Omental fat pad (tissue), 3 donors: ENCODE measurements at regions not wholly inside any gene's neighbourhood (a gene's known extent, or its start where the extent isn't known, plus 50 kb on each side); places are given as distances from the start of the nearest gene placed in this dataset.

ENCODE experiments used
- ATAC-seq: fragments of 150-250 bp; one replicate; pipeline ENCODE4 v1.9.1; 2016; ENCODE audit warnings: mild to moderate bottlenecking, moderate library complexity; ENCODE audit not compliant: low FRiP score
- DNase-seq: peaks from one replicate; pipeline ENCODE4 v3.0.0-alpha.2; 2019; ENCODE audit warnings: low spot score
- CTCF ChIP-seq, 3 donors: fragments of 450-650 bp; IDR thresholded peaks; one replicate each; pipeline ENCODE4 v1.5.1; 2016 to 2017; ENCODE audit warnings: antibody characterized with exemption in 3 of 3, mild to moderate bottlenecking in 3 of 3, moderate library complexity in 2 of 3

DNA sequence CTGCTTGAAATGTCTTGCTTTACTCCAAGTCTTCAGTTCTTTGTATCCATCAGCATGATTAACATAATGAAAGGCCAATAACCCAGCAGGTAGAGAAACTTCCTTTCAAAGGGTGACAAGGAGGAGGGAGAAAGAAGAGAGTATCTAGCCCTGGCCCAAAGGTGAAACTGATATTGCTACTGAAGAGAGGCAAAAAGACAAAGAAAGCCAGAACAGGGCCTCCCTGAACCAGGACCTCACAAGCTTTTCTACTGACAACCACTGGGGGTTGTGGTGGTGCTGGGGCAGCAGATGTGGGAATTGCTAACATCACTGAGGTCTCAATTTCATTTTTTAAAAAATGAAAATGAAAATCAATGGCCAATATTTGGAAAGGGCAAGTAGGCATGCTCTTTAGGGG, 234.1 kb downstream of the RSL24D1 start:
- ATAC-seq (no peak), DNase-seq (no peak)
- no peak for TF ChIP-seq CTCF (IDR thresholded peaks at IDR 0.05)

- ATAC-seq (no peak), DNase-seq (no peak)
- no peak for TF ChIP-seq CTCF (IDR thresholded peaks at IDR 0.05)
Observed at GRCh38 chr15:54960266-54960665, 236.5 kb downstream of the RSL24D1 start.

DNA sequence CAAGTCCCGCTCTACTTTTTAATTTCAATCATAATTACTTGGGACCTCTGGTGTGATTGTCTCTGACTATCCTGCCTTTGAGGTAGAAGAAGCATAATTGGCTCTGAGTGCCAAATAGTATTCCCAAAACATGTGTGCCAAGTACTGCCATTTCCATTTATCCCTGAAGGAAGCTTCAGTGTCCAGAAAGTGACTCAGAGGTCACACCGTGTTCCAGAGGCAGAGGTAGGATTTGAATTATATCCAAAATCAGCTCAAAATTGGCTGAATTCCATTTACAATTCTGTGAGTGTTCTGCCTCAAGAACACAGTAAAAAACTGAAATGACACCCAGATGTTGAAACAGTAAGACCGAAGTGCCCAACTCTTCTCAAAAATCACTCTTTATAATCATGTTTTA, 255.3 kb downstream of the RSL24D1 start:
- ATAC-seq (no peak), DNase-seq (no peak)
- TF ChIP-seq CTCF (IDR thresholded peaks at IDR 0.05), result no peak

DNA sequence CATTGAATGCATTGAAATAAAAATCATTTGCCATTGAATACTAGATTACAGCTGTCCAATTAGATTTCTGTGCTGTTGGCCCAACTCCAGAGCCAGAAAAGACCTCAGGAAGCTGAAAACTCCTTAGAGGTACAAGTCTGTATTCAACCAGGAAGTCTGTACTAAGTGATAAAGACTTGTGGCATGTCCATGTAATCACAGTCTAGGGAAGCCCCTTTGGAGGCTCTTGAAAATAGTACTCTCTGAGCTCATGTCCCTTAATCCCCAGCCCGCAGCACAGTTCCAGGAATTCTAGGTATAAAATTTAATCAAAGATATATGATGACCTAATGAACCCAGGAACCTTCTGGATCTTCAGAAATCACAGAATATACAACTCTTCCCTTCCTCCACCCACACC, 279.4 kb downstream of the RSL24D1 start:
- ATAC-seq (no peak), DNase-seq (no peak)
- no peak for TF ChIP-seq CTCF (IDR thresholded peaks at IDR 0.05)

DNA sequence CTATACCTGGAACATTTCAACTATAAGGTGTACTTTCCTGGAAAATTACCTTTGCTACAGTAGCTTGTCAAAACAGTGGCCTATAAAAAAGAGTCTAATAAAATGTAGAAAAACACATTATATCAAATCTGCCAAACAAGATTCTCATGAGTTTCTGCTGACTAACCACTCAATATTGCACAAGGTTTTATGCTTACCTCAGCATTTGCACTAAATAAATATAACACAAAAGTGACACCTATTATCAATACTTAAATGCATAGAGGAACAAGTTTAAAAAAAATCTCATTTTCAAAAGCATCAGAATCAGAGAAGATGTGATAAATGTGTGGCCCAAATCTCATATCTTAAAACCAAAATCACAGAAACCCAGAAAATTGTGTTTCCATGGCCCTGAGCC, 281.4 kb downstream of the RSL24D1 start:
- no peak for TF ChIP-seq CTCF (IDR thresholded peaks at IDR 0.05)
- no peak for DNase-seq
- ATAC-seq, result no peak

DNA sequence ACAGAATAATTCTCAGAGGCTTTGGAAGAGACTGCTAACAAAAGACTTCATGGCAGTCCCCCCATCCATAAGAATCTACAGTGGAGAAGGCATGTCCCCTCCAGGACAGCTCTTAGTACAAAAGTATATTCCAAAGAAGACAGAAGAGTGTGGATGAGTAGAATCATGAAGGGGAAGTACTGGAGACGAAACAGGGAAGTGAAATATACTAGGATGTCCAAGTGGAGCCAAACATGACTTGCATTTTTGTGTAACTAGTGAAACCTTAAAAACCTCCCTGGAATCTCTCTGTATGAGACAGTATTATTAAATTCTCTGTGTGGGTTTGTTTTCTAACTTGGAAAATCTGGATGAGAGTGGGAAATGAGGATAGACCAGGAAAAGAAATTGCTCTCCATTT, 312.4 kb downstream of the RSL24D1 start:
- DNase-seq (no peak), ATAC-seq (no peak)
- no peak for TF ChIP-seq CTCF (IDR thresholded peaks at IDR 0.05)

- ATAC-seq (no peak), DNase-seq (no peak)
- no peak for TF ChIP-seq CTCF (IDR thresholded peaks at IDR 0.05)
Observed at GRCh38 chr15:54859982-54860381, 336.8 kb downstream of the RSL24D1 start.
